Spleen (tissue), 7 donors: ENCODE measurements at regions not wholly inside any gene's neighbourhood (a gene's known extent, or its start where the extent isn't known, plus 50 kb on each side); places are given as distances from the start of the nearest gene placed in this dataset.

ENCODE experiments used
- CTCF ChIP-seq, 11 experiments: fragments of 200-600 bp in 7 of 11; fragments of 450-650 bp in 4 of 11; sonication (generic) in 4 of 11; IDR thresholded peaks in 8 of 11; conservative IDR thresholded peaks in 3 of 11; 1 replicate in 7 of 11; 2 replicates in 4 of 11; pipeline versions ENCODE4 v1.4.0 to v1.8.0; 2016 to 2021; ENCODE audit warnings: antibody characterized with exemption in 11 of 11, inconsistent platforms in 4 of 11, mild to moderate bottlenecking in 1 of 11
- POLR2A ChIP-seq, 3 donors: fragments of 450-650 bp; IDR thresholded peaks; one replicate each; pipeline ENCODE4 v1.5.1; 2017; ENCODE audit warnings: antibody characterized with exemption in 3 of 3, mild to moderate bottlenecking in 1 of 3
- POLR2AphosphoS5 ChIP-seq, 3 donors: sonication (generic); formaldehyde crosslinking; IDR thresholded peaks; one replicate each; pipeline ENCODE4 v1.5.1; 2017; ENCODE audit warnings: antibody characterized with exemption in 3 of 3
- donor health status: DM: no; HTN: no; CAD: no; lungs with moderate emphysema.
- donor health status: DM: no; HTN: no; CAD: no.
- donor health status: DM: no; HTN: no; CAD: no.

GRCh38 chr1:119227456-119227855, 87.0 kb upstream of the WARS2 start:
- TF ChIP-seq CTCF (IDR thresholded peaks at IDR 0.05 in 8 of 11, conservative IDR thresholded peaks at IDR 0.05 in 3 of 11) (no peak), POLR2A (IDR thresholded peaks at IDR 0.05) (no peak), POLR2AphosphoS5 (IDR thresholded peaks at IDR 0.05) (no peak)
